WTC11 (cell line): ENCODE measurements at regions not wholly inside any gene's neighbourhood (a gene's known extent, or its start where the extent isn't known, plus 50 kb on each side); places are given as distances from the start of the nearest gene placed in this dataset.
A peak's percentile ranks its signal among the peaks of the same experiment; 100 is the strongest.

Source experiments
- ATAC-seq: fragments of 200-7000 bp; cut with Tn5 transposase; 2 replicates; pipeline ENCODE4 v1.10.0; 2021; ENCODE audit warnings: mild to moderate bottlenecking, moderate library complexity
- CTCF ChIA-PET: fragments of 300-600 bp; sonication (Branson Sonifier 250); formaldehyde crosslinking; loops from one replicate; lab custom pipeline; 2021; ENCODE audit warnings: antibody characterized with exemption; lab: Charles Lee
- POLR2A ChIA-PET: fragments of 350-600 bp; sonication (Branson Sonifier 250); formaldehyde crosslinking; loops from one replicate; lab custom pipeline; 2021; ENCODE audit warnings: antibody characterized with exemption; lab: Charles Lee
- DNase-seq: peaks from one replicate; pipeline ENCODE4 v3.0.0; 2021; ENCODE audit warnings: low spot score
- H3K27ac Mint-ChIP-seq: 2 replicates; pipeline ENCODE4 v1.8.0; 2021; ENCODE audit warnings: mixed read lengths
- H3K27me3 Mint-ChIP-seq: 2 replicates; pipeline ENCODE4 v1.8.0; 2021; ENCODE audit warnings: low read depth, mild to moderate bottlenecking, moderate library complexity, mixed read lengths
- H3K36me3 Mint-ChIP-seq: 2 replicates; pipeline ENCODE4 v1.8.0; 2021; ENCODE audit warnings: mixed read lengths
- H3K4me1 Mint-ChIP-seq: 2 replicates; pipeline ENCODE4 v1.8.0; 2022; ENCODE audit warnings: mixed read lengths
- H3K4me3 Mint-ChIP-seq: 2 replicates; pipeline ENCODE4 v1.8.0; 2021; ENCODE audit warnings: mild to moderate bottlenecking, moderate library complexity, mixed read lengths
- H3K9me3 Mint-ChIP-seq: 2 replicates; pipeline ENCODE4 v1.8.0; 2021; ENCODE audit warnings: mixed read lengths
- ETV6 ChIP-seq: sonication (generic); formaldehyde crosslinking; IDR thresholded peaks from 2 replicates; pipeline ENCODE4 v1.8.1; 2022; ENCODE audit warnings: mild to moderate bottlenecking, missing genetic modification reagents
- FOXJ3 ChIP-seq: sonication (generic); formaldehyde crosslinking; IDR thresholded peaks from 2 replicates; pipeline ENCODE4 v1.9.0; 2021; ENCODE audit warnings: missing genetic modification reagents, mild to moderate bottlenecking, borderline replicate concordance
- JAZF1 ChIP-seq: fragments of 250-450 bp; sonication (Bioruptor Pico); IDR thresholded peaks from 2 replicates; pipeline ENCODE4 v1.9.0; 2021; ENCODE audit warnings: moderate library complexity, mild to moderate bottlenecking, inconsistent platforms
- PRRX2 ChIP-seq: fragments of 250-450 bp; sonication (Bioruptor Pico); IDR thresholded peaks from 2 replicates; pipeline ENCODE4 v1.8.0; 2021; ENCODE audit warnings: mild to moderate bottlenecking
- RELA ChIP-seq: sonication (generic); formaldehyde crosslinking; IDR thresholded peaks from 2 replicates; pipeline ENCODE4 v1.8.1; 2022; ENCODE audit warnings: missing genetic modification reagents, mild to moderate bottlenecking, borderline replicate concordance
- RORB ChIP-seq: fragments of 250-450 bp; sonication (Bioruptor Pico); IDR thresholded peaks from 2 replicates; pipeline ENCODE4 v1.9.0; 2021; ENCODE audit warnings: mild to moderate bottlenecking
- SMAD3 ChIP-seq: sonication (generic); formaldehyde crosslinking; IDR thresholded peaks from 2 replicates; pipeline ENCODE4 v1.8.0; 2022; ENCODE audit warnings: missing genetic modification reagents, mild to moderate bottlenecking, borderline replicate concordance
- SMAD4 ChIP-seq: sonication (generic); formaldehyde crosslinking; IDR thresholded peaks from 2 replicates; pipeline ENCODE4 v1.8.0; 2022; ENCODE audit warnings: mild to moderate bottlenecking, missing genetic modification reagents
- TCF7 ChIP-seq: sonication (generic); formaldehyde crosslinking; IDR thresholded peaks from 2 replicates; pipeline ENCODE4 v1.8.0; 2022; ENCODE audit warnings: mild to moderate bottlenecking, low read depth, missing genetic modification reagents, moderate library complexity
- ZNF263 ChIP-seq: sonication (generic); formaldehyde crosslinking; IDR thresholded peaks from 2 replicates; pipeline ENCODE4 v1.8.1; 2022; ENCODE audit warnings: low read depth, mild to moderate bottlenecking, moderate library complexity, missing genetic modification reagents
- ZNF532 ChIP-seq: fragments of 250-450 bp; sonication (Bioruptor Pico); IDR thresholded peaks from 2 replicates; pipeline ENCODE4 v1.9.0; 2021; ENCODE audit warnings: mild to moderate bottlenecking, borderline replicate concordance
- TF ChIP-seq, protein P1 (sequence below): sonication (generic); formaldehyde crosslinking; IDR thresholded peaks from 2 replicates; pipeline ENCODE4 v1.8.0; 2023; ENCODE audit warnings: missing genetic modification reagents, mild to moderate bottlenecking, borderline replicate concordance
- TF ChIP-seq, protein P2 (sequence below): sonication (generic); formaldehyde crosslinking; IDR thresholded peaks from 2 replicates; pipeline ENCODE4 v1.8.0; 2022; ENCODE audit warnings: mild to moderate bottlenecking, missing genetic modification reagents
- TF ChIP-seq, protein P3 (sequence below): sonication (generic); formaldehyde crosslinking; IDR thresholded peaks from 2 replicates; pipeline ENCODE4 v1.8.0; 2023; ENCODE audit warnings: missing genetic modification reagents
- TF ChIP-seq, protein P4 (sequence below): sonication (generic); formaldehyde crosslinking; IDR thresholded peaks from 2 replicates; pipeline ENCODE4 v1.8.1; 2023; ENCODE audit warnings: mild to moderate bottlenecking, missing genetic modification reagents

DNA sequence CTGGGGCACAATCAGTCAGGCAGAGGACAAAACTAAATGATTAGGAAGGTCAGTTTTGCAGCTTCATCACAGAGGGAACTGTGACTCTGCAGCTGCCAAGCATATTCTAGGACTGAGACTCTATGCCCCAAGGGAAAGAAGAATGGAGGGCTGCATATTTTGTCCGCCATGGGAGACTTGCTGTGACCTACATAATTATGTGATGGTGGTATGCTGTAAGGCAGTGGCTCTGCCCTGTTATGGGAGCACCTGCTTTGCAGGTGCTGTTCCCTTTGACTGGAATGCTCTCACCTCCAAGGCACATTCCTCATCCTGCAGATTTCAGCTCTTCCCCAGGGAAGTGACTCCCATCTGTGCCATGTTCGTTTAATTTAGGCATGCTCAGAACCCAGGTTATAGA lies 261.9 kb upstream of the EPHA4 start:
- peak; percentile 39; the same call in 1 of the 2 replicates for ATAC-seq
- H3K36me3 Mint-ChIP-seq, result no peaks in the 10 kb centered on the region
- ChIA-PET POLR2A (no interaction called here), CTCF (no interaction called here)
- H3K27ac Mint-ChIP-seq, result 0 out of 2 replicates have a peak overlapping the region, but pooled peaks have one; percentile 20
- no peak for DNase-seq
- TF ChIP-seq RELA (CRISPR knock-in tag) (no peak), FOXJ3 (no peak), RORB (CRISPR knock-in tag) (no peak), ETV6 (CRISPR knock-in tag) (no peak), TCF7 (CRISPR knock-in tag) (no peak), ZNF263 (no peak), PRRX2 (CRISPR knock-in tag) (no peak), JAZF1 (CRISPR knock-in tag) (no peak), SMAD3 (no peak), SMAD4 (CRISPR knock-in tag) (no peak), ZNF532 (CRISPR knock-in tag) (no peak)
- TF ChIP-seq, protein P1, sequence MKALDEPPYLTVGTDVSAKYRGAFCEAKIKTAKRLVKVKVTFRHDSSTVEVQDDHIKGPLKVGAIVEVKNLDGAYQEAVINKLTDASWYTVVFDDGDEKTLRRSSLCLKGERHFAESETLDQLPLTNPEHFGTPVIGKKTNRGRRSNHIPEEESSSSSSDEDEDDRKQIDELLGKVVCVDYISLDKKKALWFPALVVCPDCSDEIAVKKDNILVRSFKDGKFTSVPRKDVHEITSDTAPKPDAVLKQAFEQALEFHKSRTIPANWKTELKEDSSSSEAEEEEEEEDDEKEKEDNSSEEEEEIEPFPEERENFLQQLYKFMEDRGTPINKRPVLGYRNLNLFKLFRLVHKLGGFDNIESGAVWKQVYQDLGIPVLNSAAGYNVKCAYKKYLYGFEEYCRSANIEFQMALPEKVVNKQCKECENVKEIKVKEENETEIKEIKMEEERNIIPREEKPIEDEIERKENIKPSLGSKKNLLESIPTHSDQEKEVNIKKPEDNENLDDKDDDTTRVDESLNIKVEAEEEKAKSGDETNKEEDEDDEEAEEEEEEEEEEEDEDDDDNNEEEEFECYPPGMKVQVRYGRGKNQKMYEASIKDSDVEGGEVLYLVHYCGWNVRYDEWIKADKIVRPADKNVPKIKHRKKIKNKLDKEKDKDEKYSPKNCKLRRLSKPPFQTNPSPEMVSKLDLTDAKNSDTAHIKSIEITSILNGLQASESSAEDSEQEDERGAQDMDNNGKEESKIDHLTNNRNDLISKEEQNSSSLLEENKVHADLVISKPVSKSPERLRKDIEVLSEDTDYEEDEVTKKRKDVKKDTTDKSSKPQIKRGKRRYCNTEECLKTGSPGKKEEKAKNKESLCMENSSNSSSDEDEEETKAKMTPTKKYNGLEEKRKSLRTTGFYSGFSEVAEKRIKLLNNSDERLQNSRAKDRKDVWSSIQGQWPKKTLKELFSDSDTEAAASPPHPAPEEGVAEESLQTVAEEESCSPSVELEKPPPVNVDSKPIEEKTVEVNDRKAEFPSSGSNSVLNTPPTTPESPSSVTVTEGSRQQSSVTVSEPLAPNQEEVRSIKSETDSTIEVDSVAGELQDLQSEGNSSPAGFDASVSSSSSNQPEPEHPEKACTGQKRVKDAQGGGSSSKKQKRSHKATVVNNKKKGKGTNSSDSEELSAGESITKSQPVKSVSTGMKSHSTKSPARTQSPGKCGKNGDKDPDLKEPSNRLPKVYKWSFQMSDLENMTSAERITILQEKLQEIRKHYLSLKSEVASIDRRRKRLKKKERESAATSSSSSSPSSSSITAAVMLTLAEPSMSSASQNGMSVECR (CRISPR knock-in tag), result no peak
- TF ChIP-seq, protein P2, sequence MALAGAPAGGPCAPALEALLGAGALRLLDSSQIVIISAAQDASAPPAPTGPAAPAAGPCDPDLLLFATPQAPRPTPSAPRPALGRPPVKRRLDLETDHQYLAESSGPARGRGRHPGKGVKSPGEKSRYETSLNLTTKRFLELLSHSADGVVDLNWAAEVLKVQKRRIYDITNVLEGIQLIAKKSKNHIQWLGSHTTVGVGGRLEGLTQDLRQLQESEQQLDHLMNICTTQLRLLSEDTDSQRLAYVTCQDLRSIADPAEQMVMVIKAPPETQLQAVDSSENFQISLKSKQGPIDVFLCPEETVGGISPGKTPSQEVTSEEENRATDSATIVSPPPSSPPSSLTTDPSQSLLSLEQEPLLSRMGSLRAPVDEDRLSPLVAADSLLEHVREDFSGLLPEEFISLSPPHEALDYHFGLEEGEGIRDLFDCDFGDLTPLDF, result no peak
- TF ChIP-seq, protein P3, sequence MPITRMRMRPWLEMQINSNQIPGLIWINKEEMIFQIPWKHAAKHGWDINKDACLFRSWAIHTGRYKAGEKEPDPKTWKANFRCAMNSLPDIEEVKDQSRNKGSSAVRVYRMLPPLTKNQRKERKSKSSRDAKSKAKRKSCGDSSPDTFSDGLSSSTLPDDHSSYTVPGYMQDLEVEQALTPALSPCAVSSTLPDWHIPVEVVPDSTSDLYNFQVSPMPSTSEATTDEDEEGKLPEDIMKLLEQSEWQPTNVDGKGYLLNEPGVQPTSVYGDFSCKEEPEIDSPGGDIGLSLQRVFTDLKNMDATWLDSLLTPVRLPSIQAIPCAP (CRISPR knock-in tag), result no peak
- TF ChIP-seq, protein P4, sequence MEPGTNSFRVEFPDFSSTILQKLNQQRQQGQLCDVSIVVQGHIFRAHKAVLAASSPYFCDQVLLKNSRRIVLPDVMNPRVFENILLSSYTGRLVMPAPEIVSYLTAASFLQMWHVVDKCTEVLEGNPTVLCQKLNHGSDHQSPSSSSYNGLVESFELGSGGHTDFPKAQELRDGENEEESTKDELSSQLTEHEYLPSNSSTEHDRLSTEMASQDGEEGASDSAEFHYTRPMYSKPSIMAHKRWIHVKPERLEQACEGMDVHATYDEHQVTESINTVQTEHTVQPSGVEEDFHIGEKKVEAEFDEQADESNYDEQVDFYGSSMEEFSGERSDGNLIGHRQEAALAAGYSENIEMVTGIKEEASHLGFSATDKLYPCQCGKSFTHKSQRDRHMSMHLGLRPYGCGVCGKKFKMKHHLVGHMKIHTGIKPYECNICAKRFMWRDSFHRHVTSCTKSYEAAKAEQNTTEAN (CRISPR knock-in tag), result no peak
- H3K9me3 Mint-ChIP-seq, result peaks cover 13% of the 10 kb centered on the region
- no peaks in the 10 kb centered on the region; the same call in 1 of the 2 replicates for H3K27me3 Mint-ChIP-seq
- peaks cover 6% of the 10 kb centered on the region for H3K4me1 Mint-ChIP-seq
- no peak overlapping the region for H3K4me3 Mint-ChIP-seq
